ENCODE measurements at regions not wholly inside any gene's neighbourhood (a gene's known extent, or its start where the extent isn't known, plus 50 kb on each side); places are given as distances from the start of the nearest gene placed in this dataset.
A peak's percentile ranks its signal among the peaks of the same experiment; 100 is the strongest.
"Not testable (repeated sequence)": the region's sequence is repeated elsewhere in the genome, so short reads cannot be mapped to it uniquely, and the experiment has no call there.

- DNase-seq = no peak
Observed at GRCh38 chr5:72692651-72693442, 123.6 kb upstream of the TNPO1 start.

GRCh38 chr5:72692231-72692637 lies 124.2 kb upstream of the TNPO1 start:
- peak; percentile 22 for DNase-seq

- DNase-seq = no peak
Observed at GRCh38 chr5:72691751-72692150, 124.7 kb upstream of the TNPO1 start.

GRCh38 chr5:72688916-72689315 lies 127.5 kb upstream of the TNPO1 start:
- no peak for DNase-seq

GRCh38 chr5:72687288-72687687 lies 129.2 kb upstream of the TNPO1 start:
- no peak for DNase-seq

GRCh38 chr5:72682561-72682960 lies 133.9 kb upstream of the TNPO1 start:
- DNase-seq = no peak

- no peak for DNase-seq
Observed at GRCh38 chr5:72681781-72682180, 134.7 kb upstream of the TNPO1 start.

- DNase-seq = no peak
Observed at GRCh38 chr5:72677447-72677846, 139.0 kb upstream of the TNPO1 start.

GRCh38 chr5:72676831-72677230 lies 139.6 kb upstream of the TNPO1 start:
- DNase-seq = not testable (repeated sequence)

- no peak for DNase-seq
Observed at GRCh38 chr5:72673623-72674022, 142.8 kb upstream of the TNPO1 start.

GRCh38 chr5:72673180-72673579 lies 143.3 kb upstream of the TNPO1 start:
- no peak for DNase-seq

GRCh38 chr5:72667708-72668107 lies 148.8 kb upstream of the TNPO1 start:
- no peak for DNase-seq

GRCh38 chr5:72662936-72663335 lies 153.5 kb upstream of the TNPO1 start:
- no peak for DNase-seq

GRCh38 chr5:72662305-72662704 lies 154.2 kb upstream of the TNPO1 start:
- no peak for DNase-seq

GRCh38 chr5:72661405-72661804 lies 154.2 kb upstream of the ZNF366 start:
- DNase-seq = peak; percentile 51

- no peak for DNase-seq
Observed at GRCh38 chr5:72659726-72660125, 152.5 kb upstream of the ZNF366 start.

GRCh38 chr5:72658761-72659540 lies 151.7 kb upstream of the ZNF366 start:
- peak; percentile 41 for DNase-seq

- no peak for DNase-seq
Observed at GRCh38 chr5:72658161-72658560, 151.0 kb upstream of the ZNF366 start.

GRCh38 chr5:72656756-72657513 lies 149.7 kb upstream of the ZNF366 start:
- no peak for DNase-seq

GRCh38 chr5:72656331-72656730 lies 149.1 kb upstream of the ZNF366 start:
- DNase-seq = no peak

GRCh38 chr5:72654231-72654630 lies 147.0 kb upstream of the ZNF366 start:
- no peak for DNase-seq

GRCh38 chr5:72653586-72653985 lies 146.4 kb upstream of the ZNF366 start:
- no peak for DNase-seq

- DNase-seq = no peak
Observed at GRCh38 chr5:72651779-72652178, 144.6 kb upstream of the ZNF366 start.
